ENCODE measurements at regions not wholly inside any gene's neighbourhood (a gene's known extent, or its start where the extent isn't known, plus 50 kb on each side); places are given as distances from the start of the nearest gene placed in this dataset.
"Not testable (repeated sequence)": the region's sequence is repeated elsewhere in the genome, so short reads cannot be mapped to it uniquely, and the experiment has no call there.

DNA sequence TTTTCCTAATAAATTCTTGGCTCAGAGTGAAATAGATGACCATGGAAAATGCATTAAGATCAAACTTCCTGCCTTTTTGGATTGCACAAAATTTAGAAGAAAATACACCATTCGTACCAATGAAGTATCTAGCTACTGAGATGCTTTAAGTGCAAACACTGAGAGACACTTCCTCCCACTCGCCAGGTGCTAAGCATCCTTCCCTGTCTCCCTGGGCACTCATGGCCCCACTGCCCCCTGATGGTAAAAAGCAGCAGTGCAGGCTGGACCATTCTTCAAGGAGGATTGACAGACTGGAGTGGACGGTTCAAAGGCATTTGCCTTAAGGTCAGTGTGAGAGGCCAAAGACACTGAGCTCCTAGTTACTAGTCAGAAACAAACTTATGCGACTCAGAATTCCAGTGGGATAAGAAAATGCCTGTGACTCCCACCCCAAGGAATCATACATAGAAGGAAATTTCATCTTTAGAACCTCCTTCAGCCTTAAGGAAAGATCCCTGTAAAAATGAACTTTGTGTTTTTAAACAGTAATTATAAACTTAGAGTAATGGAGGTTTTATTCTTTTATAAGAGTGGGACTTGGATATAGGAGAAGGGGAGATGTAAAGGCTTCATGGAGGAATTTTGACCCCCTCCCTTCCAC lies 86.0 kb upstream of the SLC30A5 start:
- DNase-seq: peak; percentile 32

DNA sequence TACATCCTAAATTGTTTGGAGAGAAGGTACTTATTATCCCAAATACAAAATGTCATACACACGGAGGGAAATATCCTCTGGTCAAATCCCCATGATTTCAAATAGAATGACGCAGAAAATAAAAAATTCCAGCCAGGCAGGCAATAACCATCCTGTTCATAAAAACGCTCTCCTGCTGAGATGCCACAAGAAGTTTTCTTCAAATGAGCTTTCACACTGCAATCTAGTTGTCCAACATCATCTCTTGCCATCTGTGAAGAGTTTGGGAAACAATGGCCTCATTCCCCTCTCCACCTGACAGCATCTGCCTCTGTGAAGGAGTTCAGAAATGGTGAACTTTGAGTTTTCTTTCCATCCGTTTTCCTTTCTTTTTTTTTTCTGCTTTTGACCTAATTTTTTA lies 83.3 kb upstream of the SLC30A5 start:
- no peak for DNase-seq

DNA sequence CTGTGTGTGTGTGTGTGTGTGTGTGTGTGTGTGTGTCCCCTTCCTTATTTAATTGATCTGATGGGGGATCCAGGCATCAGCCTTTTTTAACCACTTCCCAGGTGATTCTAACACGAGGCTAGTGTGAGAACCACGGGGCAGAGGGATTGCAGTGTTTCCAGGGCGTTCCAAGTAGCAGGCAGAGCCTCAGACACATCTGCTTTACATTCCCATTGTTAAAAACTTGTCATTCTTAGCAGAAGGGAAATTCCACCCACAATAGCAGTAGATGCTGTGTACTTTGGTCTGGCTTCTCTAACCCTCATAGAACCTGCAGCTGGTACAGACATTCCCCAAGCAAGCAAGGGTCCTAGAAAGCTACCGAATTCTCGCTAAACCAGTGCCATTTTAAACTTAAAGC lies 81.9 kb upstream of the SLC30A5 start:
- no peak for DNase-seq

DNA sequence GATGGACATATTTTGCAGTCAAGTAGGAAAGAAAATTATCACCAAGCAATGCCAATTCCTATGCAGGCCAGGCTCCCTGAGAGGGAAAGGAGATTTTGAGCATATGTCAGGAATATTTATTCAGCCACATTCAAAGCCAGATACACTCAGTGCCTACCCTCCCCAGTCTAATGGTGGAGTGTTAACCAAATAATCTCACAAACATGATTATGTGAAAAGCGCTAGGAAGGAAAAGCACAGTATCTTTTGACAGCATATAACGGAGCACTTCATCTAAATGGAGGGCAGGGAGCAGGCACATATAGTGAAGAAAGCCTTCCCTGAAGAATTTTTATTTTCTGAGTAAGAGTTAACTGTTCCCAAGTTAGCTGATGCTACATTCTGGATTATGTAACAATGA lies 80.3 kb upstream of the SLC30A5 start:
- peak; percentile 44 for DNase-seq

DNA sequence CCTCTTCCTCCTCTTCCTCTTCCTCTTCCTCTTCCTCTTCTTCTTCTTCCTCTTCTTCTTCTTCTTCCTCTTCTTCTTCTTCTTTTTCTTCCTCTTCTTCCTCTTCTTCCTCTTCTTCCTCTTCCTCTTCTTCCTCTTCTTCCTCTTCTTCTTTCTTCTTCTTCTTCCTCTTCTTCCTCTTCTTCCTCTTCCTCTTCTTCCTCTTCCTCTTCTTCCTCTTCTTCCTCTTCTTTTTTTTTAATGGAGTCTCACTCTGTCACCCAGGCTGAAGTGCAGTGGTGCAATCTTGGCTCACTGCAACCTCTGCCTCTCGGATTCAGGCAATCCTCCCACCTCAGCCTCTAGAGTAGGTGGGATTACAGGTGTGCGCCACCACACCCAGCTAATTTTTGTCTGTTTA lies 79.8 kb upstream of the SLC30A5 start:
- not testable (repeated sequence) for DNase-seq

DNA sequence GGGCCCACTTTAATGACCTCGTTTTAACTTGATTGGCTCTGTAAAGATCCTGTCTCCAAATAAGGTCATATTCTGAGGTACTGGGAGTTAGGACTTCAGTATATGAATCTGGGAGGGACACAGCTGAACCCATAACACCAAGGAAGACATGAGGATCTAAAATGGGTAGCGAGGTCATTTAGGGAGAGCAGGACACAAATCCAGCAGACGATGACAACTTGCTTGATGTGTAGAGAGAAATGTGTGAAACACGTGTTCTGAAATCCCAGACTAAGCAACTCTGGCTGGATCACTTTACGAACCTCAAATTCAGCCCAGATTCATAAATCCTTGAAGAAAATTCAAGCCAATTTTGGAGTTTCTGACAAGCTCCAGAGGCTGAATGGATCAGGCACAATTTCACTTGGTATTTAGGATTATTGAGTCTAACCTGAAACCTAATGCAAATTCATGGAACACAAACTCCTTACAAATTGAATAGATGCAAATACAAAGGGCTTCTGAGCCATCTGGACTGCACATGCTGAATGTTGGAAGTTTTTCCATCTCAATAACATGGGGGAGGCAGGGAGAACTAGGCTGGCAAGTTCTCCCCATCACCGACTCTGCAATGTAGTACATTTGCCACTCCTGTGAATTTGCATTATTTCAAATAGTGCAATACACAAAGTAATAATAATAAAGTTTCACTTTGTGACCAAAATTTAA lies 74.0 kb upstream of the SLC30A5 start:
- no peak for DNase-seq

DNA sequence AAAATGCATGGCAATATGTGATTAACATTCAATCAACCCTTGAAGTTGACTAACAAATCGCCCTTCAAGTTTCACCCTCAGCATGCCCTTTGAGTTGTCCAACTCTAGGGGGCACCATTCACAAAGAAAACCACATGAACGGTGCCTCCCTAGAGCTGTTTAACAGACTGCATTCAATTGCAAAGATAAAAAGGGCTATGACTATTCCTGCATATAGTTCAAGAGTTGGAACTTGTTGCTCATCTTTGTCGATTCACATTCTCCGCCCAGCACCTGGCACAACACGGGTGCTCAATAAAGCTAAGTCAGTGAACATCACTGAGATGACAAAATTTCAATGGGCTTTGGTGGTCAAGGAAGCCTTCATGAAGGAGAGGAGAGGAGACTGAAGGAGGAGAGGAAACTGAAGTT lies 69.6 kb upstream of the SLC30A5 start:
- DNase-seq: no peak

DNA sequence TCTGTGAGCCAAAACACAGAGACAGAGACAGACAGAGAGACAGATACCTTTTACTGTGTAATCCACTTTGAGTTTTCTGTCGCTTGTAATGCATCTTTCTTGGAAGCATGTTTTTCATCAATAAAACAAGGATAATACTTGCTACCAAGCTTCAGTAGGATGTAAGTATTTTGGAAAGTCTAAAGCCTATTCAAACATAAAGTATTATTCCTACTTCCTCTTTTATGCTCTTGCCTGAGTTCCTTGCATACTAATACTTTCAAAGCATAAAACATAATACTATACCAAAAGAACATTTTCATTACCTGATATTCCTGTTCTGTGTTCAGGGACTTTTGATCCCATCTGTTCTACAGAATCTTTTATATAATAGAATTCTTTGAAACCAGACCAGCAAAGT lies 64.5 kb upstream of the SLC30A5 start:
- DNase-seq: no peak

DNA sequence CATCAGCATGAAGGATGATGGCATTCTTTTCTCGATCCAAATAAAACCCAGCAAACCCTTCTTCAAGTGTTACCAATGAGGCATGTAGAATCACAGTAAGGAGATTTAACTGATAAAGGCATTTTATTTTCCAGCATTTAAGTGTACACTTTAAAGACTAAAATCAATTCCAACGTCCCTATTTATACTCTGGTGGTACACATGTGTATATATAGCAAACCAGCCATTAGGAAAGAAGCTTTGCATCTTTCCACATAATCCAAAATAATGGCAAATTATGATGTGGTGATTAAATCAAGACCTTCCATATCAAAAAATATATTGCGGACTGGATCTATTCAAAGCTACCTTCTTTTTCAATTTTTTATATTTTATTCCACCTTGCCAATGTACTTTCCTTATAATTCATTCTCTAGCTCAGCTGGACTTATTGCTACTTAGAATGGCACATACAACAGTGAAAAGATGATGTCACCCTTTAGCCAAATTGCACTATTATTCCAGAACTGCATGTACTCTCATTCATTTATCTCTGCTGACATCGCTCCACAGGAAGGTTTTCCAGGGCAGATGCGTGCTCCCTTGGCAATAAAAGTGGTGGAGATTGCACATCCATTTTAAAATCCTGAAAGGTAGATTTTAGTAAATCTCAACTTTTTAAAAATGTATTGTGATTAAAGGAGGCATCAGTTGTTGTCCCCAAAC lies 63.3 kb upstream of the SLC30A5 start:
- no peak for DNase-seq

DNA sequence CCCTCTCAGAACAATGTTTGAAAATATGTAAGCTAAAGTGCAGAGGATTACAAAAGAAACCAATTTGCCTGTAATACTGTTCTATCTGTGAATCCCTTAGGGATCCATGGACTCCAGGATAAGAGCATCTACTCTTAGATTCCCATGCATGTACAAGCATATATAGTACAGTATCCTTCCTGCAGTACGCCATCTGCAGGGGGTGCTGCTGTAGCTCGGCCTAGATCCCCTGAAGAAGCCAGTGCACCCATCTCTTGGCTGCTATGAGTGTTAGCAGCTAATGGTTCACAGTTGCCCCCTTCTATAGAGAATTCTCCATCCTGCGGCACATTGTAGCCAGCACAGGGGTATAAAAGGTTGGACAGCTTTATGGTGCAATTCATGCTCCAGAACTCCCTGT lies 61.8 kb upstream of the SLC30A5 start:
- DNase-seq: no peak

DNA sequence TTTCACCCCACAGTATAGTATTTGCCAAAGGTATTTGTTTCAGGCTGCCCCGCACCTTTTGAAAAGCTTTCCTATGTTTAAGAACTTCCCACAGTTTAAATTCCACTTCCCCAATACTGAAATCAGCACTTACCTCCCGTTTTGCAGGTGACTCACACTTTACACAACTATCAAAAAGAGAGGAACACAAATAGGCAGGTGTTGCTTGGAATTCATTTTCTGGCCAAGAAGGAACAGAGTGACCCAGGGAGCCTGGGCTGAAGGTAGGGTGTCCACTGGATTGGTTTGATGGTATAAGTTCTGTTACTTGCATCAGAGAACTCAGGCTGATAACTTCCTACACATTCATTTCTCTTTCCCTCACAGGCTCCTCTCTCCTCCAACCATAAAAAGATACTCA lies 60.1 kb upstream of the SLC30A5 start:
- no peak for DNase-seq

DNA sequence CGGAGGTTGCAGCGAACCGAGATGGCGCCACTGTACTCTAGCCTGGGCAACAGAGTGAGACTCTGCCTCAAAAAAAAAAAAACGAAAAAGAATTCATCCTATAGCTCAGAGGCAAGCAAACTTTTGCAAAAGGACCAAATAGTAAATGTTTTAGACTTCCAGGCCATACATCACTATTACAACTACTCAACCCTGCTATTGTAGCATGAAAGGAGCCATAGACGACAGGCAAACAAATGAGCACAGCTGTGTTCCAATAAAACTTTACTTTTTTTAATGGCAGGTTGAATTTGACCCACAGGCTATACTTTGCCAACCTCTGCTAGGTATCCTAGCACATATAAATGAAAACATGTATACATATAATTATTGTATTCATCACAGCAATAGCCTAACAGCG lies 58.9 kb upstream of the SLC30A5 start:
- no peak for DNase-seq

DNA sequence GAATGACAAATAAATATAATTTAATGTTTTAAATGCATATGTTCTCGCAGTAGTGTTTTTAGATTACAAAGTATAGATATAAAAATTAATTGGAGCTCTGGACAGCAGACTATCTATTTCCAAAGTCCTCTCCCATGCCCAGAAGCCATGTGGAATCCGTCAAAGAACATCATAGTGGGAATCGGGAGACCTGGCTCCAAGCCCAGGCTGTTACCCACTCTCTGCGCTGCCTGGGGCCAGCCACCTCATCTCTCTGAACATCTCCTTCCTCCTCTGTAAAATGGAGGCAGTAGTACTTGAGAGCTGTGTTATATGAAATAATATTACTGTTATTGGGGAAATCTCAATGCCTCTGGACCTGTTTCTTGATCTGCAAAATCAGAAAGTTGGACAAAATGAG lies 58.1 kb upstream of the SLC30A5 start:
- no peak for DNase-seq

DNA sequence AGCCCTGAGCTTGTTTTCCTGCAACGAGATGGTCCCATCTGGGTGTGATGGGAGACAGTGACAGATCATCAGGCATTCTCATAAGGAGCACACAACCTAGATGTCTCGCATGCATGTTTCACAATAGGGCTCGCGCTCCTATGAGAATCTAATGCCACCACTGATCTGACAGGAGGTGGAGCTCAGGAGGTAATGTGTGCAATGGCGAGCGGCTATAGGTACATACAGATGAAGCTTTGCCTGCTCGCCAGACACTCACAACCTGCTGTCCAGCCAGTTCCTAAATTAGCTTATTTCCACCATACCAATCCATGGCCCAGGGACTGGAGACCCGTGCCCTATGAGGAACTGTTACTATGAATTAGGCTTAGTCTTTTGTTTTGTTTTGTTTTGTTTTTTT lies 55.3 kb upstream of the SLC30A5 start:
- no peak for DNase-seq

DNA sequence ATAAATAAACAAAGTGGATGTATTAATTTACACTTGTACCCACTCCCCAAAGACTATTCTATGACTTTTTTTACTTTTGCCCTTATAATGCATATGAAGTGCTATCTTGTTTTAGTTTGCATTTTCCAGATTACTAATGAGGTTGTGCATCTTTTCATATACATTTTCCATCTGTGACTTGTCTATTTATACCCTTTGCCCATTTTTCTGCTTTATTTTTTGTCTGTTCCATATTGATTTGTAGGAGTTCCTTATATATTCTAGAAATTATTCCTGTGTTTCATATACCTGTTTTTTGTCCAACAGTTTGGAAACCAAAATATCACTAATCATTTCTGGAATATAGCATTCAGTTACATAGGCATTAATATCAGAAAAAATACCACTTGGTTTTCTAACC lies 54.0 kb upstream of the SLC30A5 start:
- no peak for DNase-seq

DNA sequence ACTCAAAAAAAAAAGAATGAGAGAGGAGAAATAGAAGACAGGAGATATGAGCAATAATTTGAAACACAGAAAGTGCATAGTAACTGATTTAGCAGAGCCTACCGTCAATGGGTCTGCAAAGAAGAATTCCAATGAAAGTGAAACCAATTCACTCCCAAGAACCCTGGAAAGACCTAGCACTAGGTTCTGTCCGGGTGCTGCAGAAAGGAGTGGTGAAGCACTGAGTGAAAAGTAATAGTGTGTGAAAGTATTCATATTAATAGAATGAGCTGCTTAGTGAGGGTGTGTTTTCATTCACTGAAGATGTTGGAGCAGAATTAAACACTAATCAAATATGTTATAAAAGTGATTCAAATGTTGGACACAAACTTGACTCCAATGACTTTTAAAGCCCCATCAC lies 51.3 kb upstream of the SLC30A5 start:
- DNase-seq: no peak

DNA sequence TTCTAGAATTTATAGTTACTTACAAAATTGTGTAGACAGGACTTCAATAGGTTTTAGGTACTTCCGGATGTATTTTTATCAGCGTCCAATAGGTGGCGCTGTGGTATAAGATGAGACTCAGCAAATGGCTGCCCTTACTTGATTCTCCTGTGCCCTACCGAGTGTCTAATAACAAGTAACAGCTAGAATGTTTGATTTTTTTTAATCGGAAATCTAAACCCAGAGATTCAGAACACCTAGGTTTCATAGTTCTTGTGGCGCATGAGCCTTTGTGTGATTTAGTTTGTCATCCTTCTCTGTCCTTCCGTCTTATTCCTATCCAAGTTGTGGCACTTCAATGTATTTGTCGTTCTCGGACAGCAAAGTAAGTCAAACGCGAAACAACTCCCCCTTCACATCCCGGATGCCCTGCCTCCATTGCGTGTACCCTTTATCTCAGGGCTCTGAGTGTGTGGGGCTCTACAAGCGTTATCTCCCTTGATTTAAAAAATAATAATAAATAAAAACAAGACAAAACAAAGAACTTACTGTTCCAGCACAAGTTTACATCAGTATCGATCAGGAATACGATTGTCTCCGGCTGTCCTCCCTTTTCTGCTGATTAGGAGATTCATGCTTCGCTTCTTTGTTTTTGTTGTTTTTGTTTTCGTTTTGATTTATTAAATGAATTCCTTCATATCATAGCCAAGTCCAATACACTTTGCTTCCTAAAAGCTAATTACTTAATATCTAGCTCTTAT lies 50.7 kb upstream of the SLC30A5 start:
- DNase-seq: peak; percentile 76

DNA sequence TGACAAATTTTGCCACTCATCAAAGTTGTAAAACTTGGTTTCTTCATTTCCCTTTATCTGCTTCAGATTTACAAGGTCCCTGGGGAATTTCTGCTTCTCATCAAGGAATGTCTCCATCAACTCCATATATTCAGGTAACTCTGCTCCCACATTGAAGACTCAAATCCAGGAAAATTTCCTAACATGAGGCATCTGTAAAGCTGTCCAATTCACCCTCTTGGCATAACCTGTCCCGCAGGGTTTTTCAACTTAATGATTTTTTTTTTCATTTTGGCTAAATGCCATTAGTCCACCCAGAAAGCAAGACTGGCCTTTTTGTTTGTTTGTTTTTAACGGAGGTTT lies 50.2 kb upstream of the SLC30A5 start:
- no peak for DNase-seq
